ENCODE measurements at regions not wholly inside any gene's neighbourhood (a gene's known extent, or its start where the extent isn't known, plus 50 kb on each side); places are given as distances from the start of the nearest gene placed in this dataset.

GRCh38 chr4:11546391-11547175, 117.9 kb upstream of the HS3ST1 start:
- DNase-seq (ENCODE audit: low spot score in 2 of 2), result no peak
- no peak for FAIRE-seq

DNA sequence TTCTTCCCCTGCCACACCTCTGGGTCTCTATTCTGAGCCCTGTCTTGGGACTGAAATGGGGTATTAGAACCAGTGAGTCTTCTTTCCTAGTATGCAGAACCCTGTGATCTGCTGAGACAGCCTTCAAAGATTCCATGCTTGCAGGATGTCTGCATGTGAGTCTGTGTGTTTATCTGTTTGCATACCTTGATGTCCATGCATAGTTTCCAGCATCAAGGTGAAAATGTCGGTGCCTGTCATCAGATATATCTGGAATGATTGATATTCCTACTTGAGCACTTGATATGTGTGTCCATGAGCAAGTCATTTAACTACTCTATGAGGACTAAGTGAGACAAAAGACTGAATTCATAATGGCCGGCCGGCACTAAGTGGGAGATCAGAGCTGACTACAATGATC, 117.0 kb upstream of the HS3ST1 start:
- no peak for DNase-seq (ENCODE audit: low spot score in 2 of 2)
- no peak for FAIRE-seq

DNA sequence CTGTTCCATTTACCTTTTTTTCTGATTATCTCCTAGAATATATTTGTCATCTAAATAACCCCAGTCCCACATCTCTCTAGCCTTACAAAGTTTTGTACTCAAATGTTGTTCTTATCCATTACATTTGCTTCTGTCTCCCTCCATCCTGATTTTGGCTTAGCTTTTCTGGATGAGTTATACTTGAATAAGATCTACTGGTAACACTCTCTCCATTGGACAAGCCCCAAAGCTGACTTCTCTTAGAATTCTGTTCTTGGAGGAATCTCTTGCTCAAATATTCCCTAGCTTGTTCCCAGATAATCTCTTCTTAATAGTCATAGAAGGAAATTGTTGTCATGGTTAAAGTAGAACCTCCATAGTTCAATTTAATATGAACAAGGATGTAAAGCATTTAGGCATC, 115.5 kb upstream of the HS3ST1 start:
- FAIRE-seq (no peak), DNase-seq (ENCODE audit: low spot score in 2 of 2) (no peak)

DNA sequence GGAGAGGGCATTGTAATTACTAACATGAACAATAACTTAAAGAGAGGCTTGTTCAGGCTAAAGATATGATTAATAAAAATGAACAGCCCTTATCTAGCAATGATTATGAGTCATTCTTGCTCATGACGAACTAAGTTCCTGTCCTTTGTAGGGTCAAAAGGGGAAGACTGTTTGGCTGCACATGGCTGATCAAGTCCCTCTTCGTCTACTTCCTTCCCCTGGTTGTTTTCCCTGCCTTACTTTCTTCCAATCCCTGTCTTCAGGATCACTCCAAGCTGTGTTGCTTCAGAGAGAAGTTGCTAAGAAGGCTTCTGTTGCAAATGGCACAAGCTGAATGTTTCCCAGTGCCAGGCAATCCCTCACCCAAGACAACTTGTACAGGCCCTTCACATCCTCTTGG, 115.0 kb upstream of the HS3ST1 start:
- DNase-seq (ENCODE audit: low spot score in 2 of 2) (no peak), FAIRE-seq (no peak)

- FAIRE-seq (no peak), DNase-seq (ENCODE audit: low spot score in 2 of 2) (no peak)
Measured at GRCh38 chr4:11542952-11543351, 114.3 kb upstream of the HS3ST1 start.

DNA sequence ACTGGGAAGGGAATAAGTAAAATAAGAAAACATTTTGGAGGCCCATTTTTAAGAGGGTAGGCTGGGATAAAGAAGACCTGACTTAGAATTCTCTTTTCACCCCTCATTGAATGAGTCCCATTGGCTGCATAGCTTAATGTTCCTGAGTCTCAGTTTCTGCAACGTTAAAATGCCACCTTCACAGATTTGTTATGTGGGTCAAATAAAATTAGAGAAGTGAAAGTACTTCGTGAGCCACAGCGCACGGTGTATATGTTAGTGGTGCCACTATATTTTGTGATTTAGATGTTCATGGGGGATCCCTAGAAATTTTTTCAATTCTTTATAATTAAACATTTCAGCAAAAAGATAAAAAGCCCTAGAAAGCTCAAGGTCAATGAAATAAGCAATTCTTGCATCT, 109.2 kb upstream of the HS3ST1 start:
- FAIRE-seq (no peak), DNase-seq (ENCODE audit: low spot score in 2 of 2) (no peak)

DNA sequence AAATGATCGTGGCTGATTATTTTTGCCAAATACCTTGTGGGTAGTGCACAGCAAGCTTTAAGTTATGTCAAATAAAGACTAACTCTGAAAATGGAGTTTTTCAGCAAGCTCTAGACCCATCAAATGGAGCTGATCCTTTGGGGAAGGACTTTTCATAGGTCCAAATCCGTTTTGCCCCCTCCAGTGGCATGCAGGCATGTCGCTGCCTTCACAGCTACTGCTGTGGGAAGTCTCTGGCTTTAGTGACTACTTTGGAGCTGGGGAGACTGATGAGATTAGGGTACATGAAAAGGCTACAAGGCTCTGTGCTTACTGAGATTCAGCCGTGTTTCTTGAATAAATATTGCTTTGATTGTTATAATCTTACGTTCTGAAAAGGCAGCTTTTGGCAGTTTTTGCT, 106.6 kb upstream of the HS3ST1 start:
- DNase-seq (ENCODE audit: low spot score in 2 of 2) (no peak), FAIRE-seq (no peak)

DNA sequence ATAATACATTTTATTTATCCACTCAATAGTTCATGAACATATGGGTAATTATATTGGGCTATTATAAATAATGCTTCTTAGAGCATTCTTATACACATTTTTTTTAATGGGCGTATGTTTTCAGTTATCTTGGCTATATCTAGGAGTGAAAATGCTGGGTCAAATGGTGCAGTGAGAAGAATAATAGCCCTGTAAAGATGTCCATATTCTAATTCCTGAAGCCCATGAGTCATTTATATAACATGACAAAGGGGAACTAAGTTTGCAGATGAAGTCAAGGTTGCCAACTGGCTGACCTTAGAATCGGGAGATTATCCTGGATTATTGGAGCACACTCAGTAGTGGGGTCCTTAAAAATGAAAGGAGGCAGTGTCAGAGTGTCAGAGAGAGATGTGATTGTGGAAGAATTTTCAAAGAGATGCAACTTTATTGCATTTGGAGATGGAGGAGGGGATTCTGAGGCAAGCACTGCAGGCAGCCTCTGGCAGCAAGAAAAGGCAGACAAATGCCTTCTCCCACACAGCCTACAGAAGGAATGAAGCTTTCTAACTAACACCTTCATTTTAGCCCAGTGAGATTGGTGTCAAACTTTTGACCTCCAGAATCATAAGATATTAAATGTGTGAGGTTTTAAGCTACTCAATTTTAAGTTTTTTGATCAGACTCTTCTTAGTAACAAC, 106.1 kb upstream of the HS3ST1 start:
- FAIRE-seq (no peak), DNase-seq (ENCODE audit: low spot score in 2 of 2) (no peak)

- FAIRE-seq (no peak), DNase-seq (ENCODE audit: low spot score in 2 of 2) (no peak)
Measured at GRCh38 chr4:11532138-11532537, 103.4 kb upstream of the HS3ST1 start.

DNA sequence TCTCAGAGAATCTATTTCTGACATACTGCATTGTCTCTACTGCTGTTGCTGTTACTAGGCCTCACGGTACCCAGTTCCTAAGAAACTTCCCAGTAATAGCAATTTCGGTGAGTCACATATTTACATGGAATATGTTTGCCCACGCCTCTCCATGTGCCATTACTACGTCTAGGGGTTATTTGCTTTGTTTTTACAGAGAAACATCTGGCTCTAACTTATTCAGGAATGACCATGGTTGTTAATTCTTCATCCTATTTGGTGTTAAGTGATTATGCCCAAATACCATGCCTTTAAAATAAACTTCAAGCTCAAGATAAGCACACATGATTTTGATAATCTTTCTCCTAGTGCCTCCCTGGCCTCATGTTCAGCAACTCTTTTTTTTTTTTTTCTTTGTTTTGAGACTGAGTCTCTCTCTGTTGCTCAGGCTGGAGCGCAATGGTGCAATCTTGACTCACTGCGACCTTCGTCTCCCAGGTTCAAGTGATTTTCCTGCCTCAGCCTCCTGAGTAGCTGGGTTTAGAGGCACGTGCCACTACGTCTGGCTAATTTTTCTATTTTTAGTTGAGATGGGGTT, 101.0 kb upstream of the HS3ST1 start:
- FAIRE-seq, result no peak
- DNase-seq (ENCODE audit: low spot score in 2 of 2), result no peak

DNA sequence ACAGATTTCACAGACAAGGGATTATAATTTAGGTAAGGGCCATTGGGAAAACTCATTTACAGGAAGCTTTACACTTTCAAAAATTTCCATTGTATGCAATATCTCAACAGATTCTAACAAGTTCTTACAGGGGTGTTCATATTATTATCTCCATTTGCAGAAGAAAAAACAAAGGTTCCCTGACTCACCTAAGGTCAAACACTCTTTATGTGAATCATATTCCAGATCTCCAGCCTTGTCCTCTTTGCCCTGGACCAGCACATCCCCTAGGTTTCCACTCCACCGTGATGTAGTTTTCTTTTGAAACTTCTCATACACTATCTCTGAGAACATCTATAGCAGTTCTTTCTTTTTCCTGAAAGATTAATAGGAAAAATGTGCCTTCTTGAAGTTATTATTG, 96.4 kb upstream of the HS3ST1 start:
- FAIRE-seq, result no peak

GRCh38 chr4:11518754-11519153, 90.1 kb upstream of the HS3ST1 start:
- DNase-seq (ENCODE audit: low spot score in 2 of 2), result no peak
- FAIRE-seq, result no peak

More for the DNA sequence above, 96.4 kb upstream of the HS3ST1 start:
- DNase-seq (ENCODE audit: low spot score in 2 of 2), result no peak

GRCh38 chr4:11514779-11515419, 86.2 kb upstream of the HS3ST1 start:
- no peak for DNase-seq (ENCODE audit: low spot score in 2 of 2)
- FAIRE-seq, result no peak

GRCh38 chr4:11514003-11514402, 85.3 kb upstream of the HS3ST1 start:
- DNase-seq (ENCODE audit: low spot score in 2 of 2) (no peak), FAIRE-seq (no peak)

- DNase-seq (ENCODE audit: low spot score in 2 of 2) (no peak), FAIRE-seq (no peak)
Measured at GRCh38 chr4:11512871-11513270, 84.2 kb upstream of the HS3ST1 start.

GRCh38 chr4:11511321-11511720, 82.6 kb upstream of the HS3ST1 start:
- no peak for FAIRE-seq

DNA sequence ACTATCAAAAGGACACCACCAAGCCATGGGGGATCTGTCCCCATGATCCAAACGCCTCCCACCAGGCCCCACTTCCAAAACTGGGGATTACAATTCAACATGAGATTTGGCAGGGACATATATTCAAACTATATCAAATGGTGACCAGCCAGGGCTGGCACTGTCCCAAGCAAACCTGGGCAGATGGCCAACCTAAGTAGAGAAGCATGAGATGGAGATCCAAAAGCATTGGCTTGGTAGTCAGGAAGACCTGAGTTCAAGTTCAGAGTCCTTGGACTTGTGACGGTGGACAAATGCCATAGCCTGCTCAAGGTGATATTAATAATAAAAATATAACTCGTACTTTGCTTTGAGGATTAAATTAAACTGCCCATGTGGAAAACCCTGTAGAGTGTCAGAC, 79.2 kb upstream of the HS3ST1 start:
- FAIRE-seq (no peak), DNase-seq (ENCODE audit: low spot score in 2 of 2) (no peak)

More at GRCh38 chr4:11511321-11511720, 82.6 kb upstream of the HS3ST1 start:
- DNase-seq (ENCODE audit: low spot score in 2 of 2), result no peak

DNA sequence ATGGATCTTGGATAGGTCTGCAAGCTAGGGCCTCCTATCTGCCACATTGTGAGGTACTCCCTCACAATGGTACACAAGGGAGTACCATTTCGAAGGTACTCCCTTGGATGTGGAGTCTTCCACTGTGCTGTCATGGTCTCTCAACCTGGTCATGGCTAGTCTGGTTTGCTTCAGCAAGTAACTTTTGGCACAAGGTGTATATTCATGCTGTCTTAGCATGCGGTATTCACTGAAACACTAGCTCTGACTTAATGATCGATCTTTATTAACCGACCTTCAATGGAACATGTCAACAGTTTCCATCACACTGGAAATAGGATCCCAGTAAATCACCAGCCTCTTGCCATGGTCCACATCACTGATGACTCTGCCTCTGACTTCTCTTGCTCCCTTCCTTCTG, 77.5 kb upstream of the HS3ST1 start:
- no peak for DNase-seq (ENCODE audit: low spot score in 2 of 2)
- no peak for FAIRE-seq

DNA sequence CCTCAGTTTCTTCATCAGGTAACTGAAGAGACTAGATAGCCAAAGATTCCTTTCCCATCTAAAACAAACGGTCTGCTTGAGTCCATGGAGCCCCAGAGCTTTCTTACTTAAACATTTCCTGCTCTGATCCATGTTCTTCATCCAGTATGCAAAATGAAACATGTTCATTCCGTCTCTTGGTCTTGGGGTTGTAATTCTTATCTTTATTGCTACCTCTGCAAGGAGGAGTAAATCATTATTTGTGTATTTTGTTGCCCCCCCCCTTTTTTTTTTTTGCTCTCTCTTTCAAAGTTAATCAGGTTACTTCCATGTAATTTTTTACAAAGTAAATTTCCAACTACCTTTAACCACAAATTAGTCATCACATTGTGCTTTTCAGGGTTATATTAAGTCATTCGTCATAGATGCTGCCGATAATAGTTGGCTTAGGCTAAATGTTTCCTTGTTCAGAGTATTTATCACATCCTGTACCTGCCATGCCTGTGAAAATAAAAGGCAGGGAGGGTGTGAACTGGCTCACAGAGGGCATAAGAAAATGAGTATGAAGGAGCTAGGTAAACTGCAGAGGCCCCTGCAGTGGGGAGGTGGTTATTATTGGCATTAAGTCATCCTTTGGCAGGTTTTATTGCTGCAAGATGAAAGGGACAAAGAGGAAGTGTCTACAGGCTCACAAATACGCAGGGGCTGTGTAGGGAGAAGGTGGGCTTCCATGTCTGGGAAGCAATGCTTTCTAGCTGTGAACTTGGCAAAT, 76.7 kb upstream of the HS3ST1 start:
- FAIRE-seq (no peak), DNase-seq (ENCODE audit: low spot score in 2 of 2) (no peak)

DNA sequence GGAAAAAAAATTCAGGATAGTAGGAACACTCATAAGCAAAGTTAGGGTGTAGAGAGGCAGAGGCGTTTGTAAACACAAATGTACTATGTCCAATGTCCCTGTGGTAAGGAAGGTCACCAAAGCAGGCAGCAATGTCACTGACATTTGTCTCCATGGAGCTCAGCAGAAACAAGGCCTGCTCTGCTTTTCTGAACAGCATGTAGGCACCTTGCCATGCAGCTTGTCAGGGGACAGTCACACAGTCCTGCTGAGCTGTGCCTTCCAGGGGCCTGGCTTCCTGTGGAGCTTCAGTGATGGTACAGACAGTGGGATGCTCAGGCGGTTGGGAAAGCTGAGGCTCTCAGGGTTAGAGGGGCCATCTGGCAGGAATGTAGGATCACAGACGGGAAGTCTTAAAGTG, 74.5 kb upstream of the HS3ST1 start:
- no peak for DNase-seq (ENCODE audit: low spot score in 2 of 2)
- FAIRE-seq, result no peak

DNA sequence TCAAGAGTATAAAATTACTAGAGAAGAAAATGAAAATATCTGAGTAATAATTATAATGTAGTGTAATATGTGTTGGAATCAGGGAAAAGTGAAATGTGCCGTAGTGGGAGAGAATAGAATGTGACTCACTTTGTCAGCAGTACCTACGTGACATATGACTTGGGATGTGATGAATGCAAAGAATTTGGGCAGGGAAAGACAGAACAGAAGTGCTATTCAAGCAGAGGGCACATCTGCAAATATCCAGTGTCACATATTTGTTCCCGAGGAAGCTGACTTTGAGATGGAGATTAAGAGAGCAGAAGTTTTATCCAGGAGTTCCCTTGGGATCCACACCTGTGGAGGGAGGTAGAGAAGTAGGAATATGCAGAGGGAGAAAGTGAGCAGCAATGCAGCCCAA, 69.3 kb upstream of the HS3ST1 start:
- no peak for DNase-seq (ENCODE audit: low spot score in 2 of 2)
- FAIRE-seq, result no peak

All from frontal cortex (tissue), 3 donors.